Left lung (tissue), 4 donors: ENCODE measurements at regions not wholly inside any gene's neighbourhood (a gene's known extent, or its start where the extent isn't known, plus 50 kb on each side); places are given as distances from the start of the nearest gene placed in this dataset.

Experiments used
- ATAC-seq: fragments of 200-7000 bp; cut with Tn5 transposase; one replicate; pipeline ENCODE4 v1.9.1; 2020; ENCODE audit warnings: moderate library complexity
- DNase-seq, 4 donors: peaks; one replicate each; pipeline ENCODE4 v3.0.0-alpha.2; 2013 to 2020
- H3K27ac ChIP-seq, 2 donors: fragments of 200-600 bp; sonication (generic) in 1 of 2; one replicate each; pipeline versions ENCODE4 v1.5.0 to v1.8.0; 2020 to 2021
- H3K27me3 ChIP-seq, 2 donors: fragments of 200-600 bp; sonication (generic) in 1 of 2; one replicate each; pipeline versions ENCODE4 v1.5.0 to v1.8.0; 2020 to 2021
- H3K36me3 ChIP-seq, 2 donors: fragments of 200-600 bp; sonication (generic) in 1 of 2; one replicate each; pipeline versions ENCODE4 v1.5.0 to v1.8.0; 2020 to 2021
- H3K4me1 ChIP-seq, 2 donors: fragments of 200-600 bp; one replicate each; pipeline ENCODE4 v1.8.0; 2021
- H3K4me3 ChIP-seq, 2 donors: fragments of 200-600 bp; sonication (generic) in 1 of 2; one replicate each; pipeline versions ENCODE4 v1.5.0 to v1.8.0; 2020 to 2021; ENCODE audit warnings: mild to moderate bottlenecking in 1 of 2
- H3K9me3 ChIP-seq, 2 donors: fragments of 200-600 bp; sonication (generic) in 1 of 2; one replicate each; pipeline versions ENCODE4 v1.5.0 to v1.8.0; 2020 to 2021
- CTCF ChIP-seq, 2 donors: fragments of 200-600 bp; sonication (generic) in 1 of 2; IDR thresholded peaks; one replicate each; pipeline versions ENCODE4 v1.5.0 to v1.8.0; 2021; ENCODE audit warnings: antibody characterized with exemption in 2 of 2
- intact Hi-C, 2 donors: fragments of 100-400 bp; cut with DNase I; formaldehyde crosslinking; loops; one replicate each; pipeline versions ENCODE4 v1.11.2 to v1.14.2; 2022
- donor health status: DM: no; HTN: yes; CAD: no.
- donor health status: DM: no; HTN: no; CAD: no.

GRCh38 chr9:87799503-87799902 lies 73.6 kb downstream of the CTSL start:
- Histone ChIP-seq H3K36me3 (no peaks in the 10 kb centered on the region), H3K27ac (no peak overlapping the region), H3K9me3 (no peaks in the 10 kb centered on the region), H3K4me1 (peaks cover 0 to 20% of the 10 kb centered on the region in 2 donors), H3K27me3 (no peaks in the 10 kb centered on the region), H3K4me3 (no peak overlapping the region)
- DNase-seq = peak in 1 of 4 donors; percentile 23
- intact Hi-C loops = no loop called here
- TF ChIP-seq CTCF (IDR thresholded peaks at IDR 0.05) = no peak
- no peak for ATAC-seq

GRCh38 chr9:87800456-87800855 lies 74.5 kb downstream of the CTSL start:
- intact Hi-C loops = no loop called here
- H3K4me1 ChIP-seq = peaks cover 0 to 13% of the 10 kb centered on the region in 2 donors
- no peak overlapping the region for H3K4me3 ChIP-seq
- H3K27ac ChIP-seq = no peak overlapping the region
- no peaks in the 10 kb centered on the region for H3K9me3 ChIP-seq
- peak in 1 of 4 donors; percentile 21 for DNase-seq
- H3K36me3 ChIP-seq = no peaks in the 10 kb centered on the region
- ATAC-seq = no peak
- H3K27me3 ChIP-seq = no peaks in the 10 kb centered on the region
- TF ChIP-seq CTCF (IDR thresholded peaks at IDR 0.05) = no peak

GRCh38 chr9:87801013-87801412 lies 75.1 kb downstream of the CTSL start:
- ATAC-seq = no peak
- intact Hi-C loops = no loop called here

GRCh38 chr9:87803166-87803565 lies 77.2 kb downstream of the CTSL start:
- Histone ChIP-seq H3K4me3 (no peak overlapping the region), H3K27me3 (peaks cover 0 to 10% of the 10 kb centered on the region in 2 donors), H3K9me3 (no peaks in the 10 kb centered on the region), H3K27ac (no peak overlapping the region), H3K36me3 (no peaks in the 10 kb centered on the region), H3K4me1 (no peaks in the 10 kb centered on the region)
- no peak for TF ChIP-seq CTCF (IDR thresholded peaks at IDR 0.05)
- intact Hi-C loops = no loop called here
- ATAC-seq (no peak), DNase-seq (peak in 1 of 4 donors; percentile 51)

More at GRCh38 chr9:87801013-87801412, 75.1 kb downstream of the CTSL start:
- H3K27ac ChIP-seq = no peak overlapping the region
- H3K4me1 ChIP-seq = peaks cover 0 to 8% of the 10 kb centered on the region in 2 donors
- TF ChIP-seq CTCF (IDR thresholded peaks at IDR 0.05) = no peak
- H3K4me3 ChIP-seq = no peak overlapping the region
- no peaks in the 10 kb centered on the region for H3K9me3 ChIP-seq
- no peaks in the 10 kb centered on the region for H3K36me3 ChIP-seq
- H3K27me3 ChIP-seq = peaks cover 0 to 4% of the 10 kb centered on the region in 2 donors
- no peak for DNase-seq

- Histone ChIP-seq H3K27me3 (peaks cover 0 to 10% of the 10 kb centered on the region in 2 donors), H3K4me1 (no peaks in the 10 kb centered on the region), H3K4me3 (no peak overlapping the region), H3K36me3 (no peaks in the 10 kb centered on the region), H3K27ac (no peak overlapping the region), H3K9me3 (peaks cover 0 to 2% of the 10 kb centered on the region in 2 donors)
- ATAC-seq (no peak), DNase-seq (no peak)
- no peak for TF ChIP-seq CTCF (IDR thresholded peaks at IDR 0.05)
- intact Hi-C loops = no loop called here
These were observed 77.9 kb downstream of the CTSL start for GRCh38 chr9:87803623-87804345.
